ENCODE measurements at regions not wholly inside any gene's neighbourhood (a gene's known extent, or its start where the extent isn't known, plus 50 kb on each side); places are given as distances from the start of the nearest gene placed in this dataset.
"Not testable (repeated sequence)": the region's sequence is repeated elsewhere in the genome, so short reads cannot be mapped to it uniquely, and the experiment has no call there.

GRCh38 chr17:54361073-54361472, 538.3 kb downstream of the KIF2B start:
- not testable (repeated sequence) for H3K27me3 ChIP-seq (ENCODE audit: control insufficient read depth in 3 of 3, insufficient read depth in 3 of 3, low read length in 3 of 3); H3K4me3 ChIP-seq (ENCODE audit: low read depth in 1 of 3, low read length in 3 of 3); H3K9me3 ChIP-seq (ENCODE audit: control insufficient read depth in 2 of 2, insufficient read depth in 1 of 2, low read depth in 1 of 2, low read length in 1 of 2); H3K27ac ChIP-seq (ENCODE audit: low read depth in 1 of 3, low read length in 2 of 3); FAIRE-seq; H3K4me1 ChIP-seq (ENCODE audit: control insufficient read depth in 3 of 3, insufficient read depth in 2 of 3, low read depth in 1 of 3, low read length in 2 of 3); DNase-seq; H3K36me3 ChIP-seq (ENCODE audit: control insufficient read depth in 3 of 3, insufficient read depth in 2 of 3, low read depth in 1 of 3, low read length in 3 of 3)
- 72 to 80% (median 74%) methylated on average over 4 of the region's 4 CpGs for WGBS, 3 donors

- no peaks in the 10 kb centered on the region for H3K36me3 ChIP-seq (ENCODE audit: control insufficient read depth in 3 of 3, insufficient read depth in 2 of 3, low read depth in 1 of 3, low read length in 3 of 3)
- DNase-seq: no peak
- no peak overlapping the region for H3K4me3 ChIP-seq (ENCODE audit: low read depth in 1 of 3, low read length in 3 of 3)
- no peaks in the 10 kb centered on the region for H3K4me1 ChIP-seq (ENCODE audit: control insufficient read depth in 3 of 3, insufficient read depth in 2 of 3, low read depth in 1 of 3, low read length in 2 of 3)
- no peak overlapping the region for H3K27ac ChIP-seq (ENCODE audit: low read depth in 1 of 3, low read length in 2 of 3)
- peaks cover 0 to 13% of the 10 kb centered on the region in 2 donors for H3K9me3 ChIP-seq (ENCODE audit: control insufficient read depth in 2 of 2, insufficient read depth in 1 of 2, low read depth in 1 of 2, low read length in 1 of 2)
- no peak for FAIRE-seq
- H3K27me3 ChIP-seq (ENCODE audit: control insufficient read depth in 3 of 3, insufficient read depth in 3 of 3, low read length in 3 of 3): no peaks in the 10 kb centered on the region
These were observed 531.7 kb upstream of the TOM1L1 start for GRCh38 chr17:54368906-54369305.

GRCh38 chr17:54372069-54372749, 528.4 kb upstream of the TOM1L1 start:
- DNase-seq (no peak), FAIRE-seq (no peak)
- Histone ChIP-seq H3K27ac (ENCODE audit: low read depth in 1 of 3, low read length in 2 of 3) (no peak overlapping the region), H3K9me3 (ENCODE audit: control insufficient read depth in 2 of 2, insufficient read depth in 1 of 2, low read depth in 1 of 2, low read length in 1 of 2) (peaks cover 0 to 13% of the 10 kb centered on the region in 2 donors), H3K27me3 (ENCODE audit: control insufficient read depth in 3 of 3, insufficient read depth in 3 of 3, low read length in 3 of 3) (no peaks in the 10 kb centered on the region), H3K4me3 (ENCODE audit: low read depth in 1 of 3, low read length in 3 of 3) (no peak overlapping the region), H3K36me3 (ENCODE audit: control insufficient read depth in 3 of 3, insufficient read depth in 2 of 3, low read depth in 1 of 3, low read length in 3 of 3) (no peaks in the 10 kb centered on the region), H3K4me1 (ENCODE audit: control insufficient read depth in 3 of 3, insufficient read depth in 2 of 3, low read depth in 1 of 3, low read length in 2 of 3) (no peaks in the 10 kb centered on the region)
- WGBS, 3 donors: 42 to 51% (median 47%) methylated on average over 2 of the region's 2 CpGs

- Histone ChIP-seq H3K9me3 (ENCODE audit: control insufficient read depth in 2 of 2, insufficient read depth in 1 of 2, low read depth in 1 of 2, low read length in 1 of 2) (peaks cover 0 to 11% of the 10 kb centered on the region in 2 donors), H3K27ac (ENCODE audit: low read depth in 1 of 3, low read length in 2 of 3) (no peak overlapping the region), H3K4me3 (ENCODE audit: low read depth in 1 of 3, low read length in 3 of 3) (no peak overlapping the region), H3K27me3 (ENCODE audit: control insufficient read depth in 3 of 3, insufficient read depth in 3 of 3, low read length in 3 of 3) (no peaks in the 10 kb centered on the region), H3K36me3 (ENCODE audit: control insufficient read depth in 3 of 3, insufficient read depth in 2 of 3, low read depth in 1 of 3, low read length in 3 of 3) (no peaks in the 10 kb centered on the region), H3K4me1 (ENCODE audit: control insufficient read depth in 3 of 3, insufficient read depth in 2 of 3, low read depth in 1 of 3, low read length in 2 of 3) (no peaks in the 10 kb centered on the region)
- DNase-seq (no peak), FAIRE-seq (no peak)
- WGBS, 3 donors: 8 to 15% (median 8%) methylated on average over 1 of the region's 1 CpG
These were observed 526.7 kb upstream of the TOM1L1 start for GRCh38 chr17:54373970-54374369.

- H3K4me3 ChIP-seq (ENCODE audit: low read depth in 1 of 3, low read length in 3 of 3); DNase-seq; H3K27ac ChIP-seq (ENCODE audit: low read depth in 1 of 3, low read length in 2 of 3); H3K9me3 ChIP-seq (ENCODE audit: control insufficient read depth in 2 of 2, insufficient read depth in 1 of 2, low read depth in 1 of 2, low read length in 1 of 2); H3K27me3 ChIP-seq (ENCODE audit: control insufficient read depth in 3 of 3, insufficient read depth in 3 of 3, low read length in 3 of 3); H3K36me3 ChIP-seq (ENCODE audit: control insufficient read depth in 3 of 3, insufficient read depth in 2 of 3, low read depth in 1 of 3, low read length in 3 of 3); H3K4me1 ChIP-seq (ENCODE audit: control insufficient read depth in 3 of 3, insufficient read depth in 2 of 3, low read depth in 1 of 3, low read length in 2 of 3); FAIRE-seq: not testable (repeated sequence)
- WGBS, 3 donors: 85 to 95% (median 85%) methylated on average over 6 of the region's 6 CpGs
These were observed 524.2 kb upstream of the TOM1L1 start for GRCh38 chr17:54376409-54376808.

- no peaks in the 10 kb centered on the region for H3K27me3 ChIP-seq (ENCODE audit: control insufficient read depth in 3 of 3, insufficient read depth in 3 of 3, low read length in 3 of 3)
- no peak overlapping the region for H3K4me3 ChIP-seq (ENCODE audit: low read depth in 1 of 3, low read length in 3 of 3)
- H3K4me1 ChIP-seq (ENCODE audit: control insufficient read depth in 3 of 3, insufficient read depth in 2 of 3, low read depth in 1 of 3, low read length in 2 of 3): no peaks in the 10 kb centered on the region
- H3K9me3 ChIP-seq (ENCODE audit: control insufficient read depth in 2 of 2, insufficient read depth in 1 of 2, low read depth in 1 of 2, low read length in 1 of 2): peaks cover 0 to 2% of the 10 kb centered on the region in 2 donors
- WGBS, 3 donors: 93 to 95% (median 94%) methylated on average over 3 of the region's 3 CpGs
- DNase-seq (no peak), FAIRE-seq (no peak)
- H3K36me3 ChIP-seq (ENCODE audit: control insufficient read depth in 3 of 3, insufficient read depth in 2 of 3, low read depth in 1 of 3, low read length in 3 of 3): no peaks in the 10 kb centered on the region
- no peak overlapping the region for H3K27ac ChIP-seq (ENCODE audit: low read depth in 1 of 3, low read length in 2 of 3)
These were observed 519.2 kb upstream of the TOM1L1 start for GRCh38 chr17:54381482-54381881.

GRCh38 chr17:54404259-54404658, 496.4 kb upstream of the TOM1L1 start:
- DNase-seq (no peak), FAIRE-seq (no peak)
- Histone ChIP-seq H3K4me3 (ENCODE audit: low read depth in 1 of 3, low read length in 3 of 3) (no peak overlapping the region), H3K27ac (ENCODE audit: low read depth in 1 of 3, low read length in 2 of 3) (no peak overlapping the region), H3K9me3 (ENCODE audit: control insufficient read depth in 2 of 2, insufficient read depth in 1 of 2, low read depth in 1 of 2, low read length in 1 of 2) (peaks cover 0 to 2% of the 10 kb centered on the region in 2 donors), H3K36me3 (ENCODE audit: control insufficient read depth in 3 of 3, insufficient read depth in 2 of 3, low read depth in 1 of 3, low read length in 3 of 3) (no peaks in the 10 kb centered on the region), H3K4me1 (ENCODE audit: control insufficient read depth in 3 of 3, insufficient read depth in 2 of 3, low read depth in 1 of 3, low read length in 2 of 3) (no peaks in the 10 kb centered on the region), H3K27me3 (ENCODE audit: control insufficient read depth in 3 of 3, insufficient read depth in 3 of 3, low read length in 3 of 3) (no peaks in the 10 kb centered on the region)
- 45 to 70% (median 60%) methylated on average over 1 of the region's 1 CpG for WGBS, 3 donors

- no peak overlapping the region for H3K27ac ChIP-seq (ENCODE audit: low read depth in 1 of 3, low read length in 2 of 3)
- no peaks in the 10 kb centered on the region for H3K4me1 ChIP-seq (ENCODE audit: control insufficient read depth in 3 of 3, insufficient read depth in 2 of 3, low read depth in 1 of 3, low read length in 2 of 3)
- 83 to 89% (median 85%) methylated on average over 2 of the region's 2 CpGs for WGBS, 3 donors
- DNase-seq (no peak), FAIRE-seq (no peak)
- peaks cover 0 to 2% of the 10 kb centered on the region in 2 donors for H3K9me3 ChIP-seq (ENCODE audit: control insufficient read depth in 2 of 2, insufficient read depth in 1 of 2, low read depth in 1 of 2, low read length in 1 of 2)
- no peaks in the 10 kb centered on the region for H3K36me3 ChIP-seq (ENCODE audit: control insufficient read depth in 3 of 3, insufficient read depth in 2 of 3, low read depth in 1 of 3, low read length in 3 of 3)
- no peaks in the 10 kb centered on the region for H3K27me3 ChIP-seq (ENCODE audit: control insufficient read depth in 3 of 3, insufficient read depth in 3 of 3, low read length in 3 of 3)
- no peak overlapping the region for H3K4me3 ChIP-seq (ENCODE audit: low read depth in 1 of 3, low read length in 3 of 3)
These were observed 494.8 kb upstream of the TOM1L1 start for GRCh38 chr17:54405826-54406225.

- 32 to 62% (median 58%) methylated on average over 1 of the region's 1 CpG for WGBS, 3 donors
- no peak for DNase-seq
- no peak overlapping the region for H3K4me3 ChIP-seq (ENCODE audit: low read depth in 1 of 3, low read length in 3 of 3)
- no peak overlapping the region for H3K27ac ChIP-seq (ENCODE audit: low read depth in 1 of 3, low read length in 2 of 3)
- no peaks in the 10 kb centered on the region for H3K36me3 ChIP-seq (ENCODE audit: control insufficient read depth in 3 of 3, insufficient read depth in 2 of 3, low read depth in 1 of 3, low read length in 3 of 3)
- no peaks in the 10 kb centered on the region for H3K27me3 ChIP-seq (ENCODE audit: control insufficient read depth in 3 of 3, insufficient read depth in 3 of 3, low read length in 3 of 3)
- no peaks in the 10 kb centered on the region for H3K4me1 ChIP-seq (ENCODE audit: control insufficient read depth in 3 of 3, insufficient read depth in 2 of 3, low read depth in 1 of 3, low read length in 2 of 3)
- peaks cover 0 to 5% of the 10 kb centered on the region in 2 donors for H3K9me3 ChIP-seq (ENCODE audit: control insufficient read depth in 2 of 2, insufficient read depth in 1 of 2, low read depth in 1 of 2, low read length in 1 of 2)
- no peak for FAIRE-seq
These were observed 491.9 kb upstream of the TOM1L1 start for GRCh38 chr17:54408731-54409130.

All from small intestine (tissue), 7 donors.